ENCODE measurements at regions not wholly inside any gene's neighbourhood (a gene's known extent, or its start where the extent isn't known, plus 50 kb on each side); places are given as distances from the start of the nearest gene placed in this dataset.

DNA sequence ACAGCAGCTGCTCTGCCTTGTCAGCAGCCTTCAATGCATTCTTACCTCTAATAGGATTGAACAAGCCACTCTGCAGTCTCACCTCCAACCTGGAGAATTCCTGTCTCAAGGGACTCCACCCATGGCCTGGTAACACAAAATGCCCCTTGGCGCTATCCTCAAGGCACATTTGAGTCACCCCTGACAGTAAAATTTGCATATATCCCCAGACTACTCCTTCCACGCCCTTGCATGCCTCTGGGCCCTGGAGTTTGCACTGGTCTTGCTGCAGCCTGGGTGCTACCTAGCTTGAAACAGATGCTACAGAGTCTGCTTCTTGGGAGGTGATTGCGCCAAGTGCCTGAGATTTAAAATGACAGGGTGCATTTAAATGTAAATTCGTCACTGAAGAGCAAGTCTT, 391.4 kb upstream of the MAF start:
- no peaks in the 10 kb centered on the region for H3F3A ChIP-seq (ENCODE audit: insufficient read depth, low read depth)
- ChIA-PET POLR2A (ENCODE audit: unreplicated experiment) (no interaction called here), CTCF (no interaction called here)
- no peak overlapping the region for H2AFZ ChIP-seq
- intact Hi-C loops (cut with micrococcal nuclease; ENCODE audit: unreplicated experiment) = no loop called here
- no peaks in the 10 kb centered on the region for H3K27me3 ChIP-seq (ENCODE audit: insufficient read depth, low read depth)
- H3K9me3 ChIP-seq (ENCODE audit: insufficient read depth, low read depth) = no peaks in the 10 kb centered on the region
- H4K20me1 ChIP-seq (ENCODE audit: insufficient read depth) = no peaks in the 10 kb centered on the region
- H3K4me1 ChIP-seq (replicated peaks; ENCODE audit: insufficient read depth) = no peaks in the 10 kb centered on the region
- H3K79me2 ChIP-seq (ENCODE audit: low read depth) = no peaks in the 10 kb centered on the region
- no peak overlapping the region for H3K4me2 ChIP-seq
- BruUV-seq (replicated peaks) = no TSS peak
- no peak for DNase-seq
- H3K4me3 ChIP-seq = no peak overlapping the region
- 0 out of 2 replicates have a peak, but pooled peaks cover 4% of the 10 kb centered on the region for H3K9me2 ChIP-seq (ENCODE audit: insufficient read depth)
- no peaks in the 10 kb centered on the region for H3K36me3 ChIP-seq (ENCODE audit: low read depth)
- no peak overlapping the region for H3K27ac ChIP-seq
- TF ChIP-seq, protein P1, sequence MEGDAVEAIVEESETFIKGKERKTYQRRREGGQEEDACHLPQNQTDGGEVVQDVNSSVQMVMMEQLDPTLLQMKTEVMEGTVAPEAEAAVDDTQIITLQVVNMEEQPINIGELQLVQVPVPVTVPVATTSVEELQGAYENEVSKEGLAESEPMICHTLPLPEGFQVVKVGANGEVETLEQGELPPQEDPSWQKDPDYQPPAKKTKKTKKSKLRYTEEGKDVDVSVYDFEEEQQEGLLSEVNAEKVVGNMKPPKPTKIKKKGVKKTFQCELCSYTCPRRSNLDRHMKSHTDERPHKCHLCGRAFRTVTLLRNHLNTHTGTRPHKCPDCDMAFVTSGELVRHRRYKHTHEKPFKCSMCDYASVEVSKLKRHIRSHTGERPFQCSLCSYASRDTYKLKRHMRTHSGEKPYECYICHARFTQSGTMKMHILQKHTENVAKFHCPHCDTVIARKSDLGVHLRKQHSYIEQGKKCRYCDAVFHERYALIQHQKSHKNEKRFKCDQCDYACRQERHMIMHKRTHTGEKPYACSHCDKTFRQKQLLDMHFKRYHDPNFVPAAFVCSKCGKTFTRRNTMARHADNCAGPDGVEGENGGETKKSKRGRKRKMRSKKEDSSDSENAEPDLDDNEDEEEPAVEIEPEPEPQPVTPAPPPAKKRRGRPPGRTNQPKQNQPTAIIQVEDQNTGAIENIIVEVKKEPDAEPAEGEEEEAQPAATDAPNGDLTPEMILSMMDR (conservative IDR thresholded peaks at IDR 0.05) = no peak
- TF ChIP-seq EZH2 (IDR thresholded peaks at IDR 0.05; ENCODE audit: low read depth) = no peak

DNA sequence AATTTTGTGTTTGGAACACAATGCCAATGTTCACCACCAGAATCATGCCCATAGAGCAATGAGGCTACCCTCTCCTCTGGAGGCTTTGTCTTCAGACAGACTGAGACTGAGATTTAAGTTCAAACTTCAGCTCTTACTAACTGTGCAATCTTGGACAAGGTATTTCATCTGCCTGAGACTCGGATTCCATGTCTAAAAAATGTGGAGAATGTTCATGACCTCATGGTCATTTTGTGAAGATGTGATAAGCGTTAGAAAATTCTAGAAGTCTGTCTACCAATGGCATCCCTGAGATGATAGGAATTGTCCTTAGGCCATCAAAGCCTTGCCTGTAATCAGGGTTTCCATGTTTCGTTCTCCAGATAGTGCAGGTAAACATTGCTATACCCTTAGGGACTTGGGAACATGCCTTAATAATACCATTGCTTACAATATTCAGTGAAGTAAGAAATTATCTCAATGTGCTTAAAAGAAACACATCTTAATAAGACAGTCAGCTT, 388.2 kb upstream of the MAF start:
- Histone ChIP-seq H3K27ac (no peak overlapping the region), H3K79me2 (ENCODE audit: low read depth) (no peaks in the 10 kb centered on the region), H3K36me3 (ENCODE audit: low read depth) (no peaks in the 10 kb centered on the region), H3K27me3 (ENCODE audit: insufficient read depth, low read depth) (no peaks in the 10 kb centered on the region), H3K9me3 (ENCODE audit: insufficient read depth, low read depth) (no peaks in the 10 kb centered on the region), H3K4me2 (no peak overlapping the region), H3F3A (ENCODE audit: insufficient read depth, low read depth) (no peaks in the 10 kb centered on the region), H4K20me1 (ENCODE audit: insufficient read depth) (no peaks in the 10 kb centered on the region), H3K4me3 (no peak overlapping the region), H3K4me1 (replicated peaks; ENCODE audit: insufficient read depth) (no peaks in the 10 kb centered on the region), H3K9me2 (ENCODE audit: insufficient read depth) (0 out of 2 replicates have a peak, but pooled peaks cover 4% of the 10 kb centered on the region), H2AFZ (no peak overlapping the region)
- BruUV-seq (replicated peaks) = no TSS peak
- intact Hi-C loops (cut with micrococcal nuclease; ENCODE audit: unreplicated experiment) = no loop called here
- TF ChIP-seq, protein P1 (conservative IDR thresholded peaks at IDR 0.05) = no peak
- TF ChIP-seq EZH2 (IDR thresholded peaks at IDR 0.05; ENCODE audit: low read depth) = no peak
- ChIA-PET POLR2A (ENCODE audit: unreplicated experiment) (no interaction called here), CTCF (no interaction called here)
- no peak for DNase-seq

DNA sequence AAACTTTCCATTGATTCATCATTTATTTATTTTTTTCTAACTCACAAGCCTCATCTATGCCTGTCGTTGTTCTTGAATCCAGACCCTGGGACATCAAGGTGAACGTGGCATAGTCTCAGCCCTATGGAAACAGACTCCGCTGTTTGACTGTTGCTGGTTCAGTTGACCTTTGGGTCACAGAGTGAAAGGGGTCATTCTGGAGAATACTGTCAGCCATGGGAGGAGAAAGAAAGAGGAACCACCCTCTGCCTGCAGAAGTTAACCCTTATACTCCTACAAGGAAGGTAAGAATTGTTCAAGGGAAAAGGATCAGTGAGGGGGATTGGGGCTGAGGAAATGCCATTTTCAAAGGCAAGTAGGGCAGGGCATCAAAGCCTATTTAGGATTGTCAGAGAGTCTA, 387.6 kb upstream of the MAF start:
- no peak for TF ChIP-seq EZH2 (IDR thresholded peaks at IDR 0.05; ENCODE audit: low read depth)
- TF ChIP-seq, protein P1 (conservative IDR thresholded peaks at IDR 0.05) = no peak
- Histone ChIP-seq H4K20me1 (ENCODE audit: insufficient read depth) (no peaks in the 10 kb centered on the region), H3K4me3 (no peak overlapping the region), H3K79me2 (ENCODE audit: low read depth) (no peaks in the 10 kb centered on the region), H3K36me3 (ENCODE audit: low read depth) (no peaks in the 10 kb centered on the region), H3K4me2 (no peak overlapping the region), H3K27me3 (ENCODE audit: insufficient read depth, low read depth) (no peaks in the 10 kb centered on the region), H3K27ac (no peak overlapping the region), H2AFZ (no peak overlapping the region), H3K9me3 (ENCODE audit: insufficient read depth, low read depth) (no peaks in the 10 kb centered on the region), H3K4me1 (replicated peaks; ENCODE audit: insufficient read depth) (no peaks in the 10 kb centered on the region), H3F3A (ENCODE audit: insufficient read depth, low read depth) (no peaks in the 10 kb centered on the region), H3K9me2 (ENCODE audit: insufficient read depth) (0 out of 2 replicates have a peak, but pooled peaks cover 4% of the 10 kb centered on the region)
- no peak for DNase-seq
- intact Hi-C loops (cut with micrococcal nuclease; ENCODE audit: unreplicated experiment) = no loop called here
- BruUV-seq (replicated peaks) = no TSS peak
- CTCF ChIA-PET = no interaction called here
- POLR2A ChIA-PET (ENCODE audit: unreplicated experiment) = no interaction called here

All from PC-9 (cell line).